Lung (tissue), 11 donors: ENCODE measurements at regions not wholly inside any gene's neighbourhood (a gene's known extent, or its start where the extent isn't known, plus 50 kb on each side); places are given as distances from the start of the nearest gene placed in this dataset.
A peak's percentile ranks its signal among the peaks of the same experiment; 100 is the strongest.

ENCODE experiments used
- ATAC-seq: fragments of 200-7000 bp; cut with Tn5 transposase; one replicate; pipeline ENCODE4 v1.9.1; 2020; ENCODE audit warnings: moderate number of reproducible peaks; ENCODE audit not compliant: insufficient read depth, low FRiP score
- DNase-seq, 3 donors: peaks; one replicate each; pipeline ENCODE4 v3.0.0-alpha.2; 2013 to 2017
- H3K27ac ChIP-seq, 2 donors: one replicate each; pipeline ENCODE4 v1.5.1; 2013; ENCODE audit warnings: mild to moderate bottlenecking in 2 of 2, moderate library complexity in 2 of 2, control low read depth in 1 of 2, inconsistent platforms in 1 of 2, low read depth in 1 of 2, low read length in 1 of 2
- H3K27me3 ChIP-seq, 3 donors: one replicate each; pipeline ENCODE4 v1.5.1; 2013; ENCODE audit warnings: low read length in 2 of 3; ENCODE audit not compliant: control insufficient read depth in 3 of 3, insufficient read depth in 3 of 3
- H3K36me3 ChIP-seq, 4 donors: one replicate each; pipeline ENCODE4 v1.5.1; 2013; ENCODE audit warnings: low read length in 4 of 4, mild to moderate bottlenecking in 1 of 4, moderate library complexity in 1 of 4; ENCODE audit not compliant: control insufficient read depth in 4 of 4, insufficient read depth in 4 of 4
- H3K4me1 ChIP-seq, 5 donors: one replicate each; pipeline ENCODE4 v1.5.1; 2013; ENCODE audit warnings: low read length in 5 of 5, mild to moderate bottlenecking in 2 of 5, moderate library complexity in 1 of 5; ENCODE audit not compliant: control insufficient read depth in 5 of 5, insufficient read depth in 5 of 5
- H3K4me3 ChIP-seq: one replicate; pipeline ENCODE4 v1.5.1; 2013; ENCODE audit warnings: mild to moderate bottlenecking, control low read depth, moderate library complexity
- H3K9ac ChIP-seq, 2 donors: one replicate each; pipeline ENCODE4 v1.5.1; 2013; ENCODE audit warnings: low read length in 2 of 2, control low read depth in 1 of 2; ENCODE audit not compliant: insufficient read depth in 1 of 2
- H3K9me3 ChIP-seq, 4 donors: one replicate each; pipeline ENCODE4 v1.5.1; 2013; ENCODE audit warnings: low read length in 3 of 4, mild to moderate bottlenecking in 1 of 4, moderate library complexity in 1 of 4; ENCODE audit not compliant: control insufficient read depth in 4 of 4, insufficient read depth in 3 of 4
- CTCF ChIP-seq: IDR thresholded peaks from 2 replicates; pipeline ENCODE4 v1.5.1; 2012; ENCODE audit warnings: mild to moderate bottlenecking; ENCODE audit errors: control extremely low read depth, extremely low read depth
- WGBS, 2 donors: extraction: QIAGEN DNeasy Blood & Tissue Kit; methylation state at CpG; one replicate each; pipeline ENCODE4 v1.1.7; 2013; 5-methylcytosine and 5-hydroxymethylcytosine counted together
- donor health status: control.
- donor health status: control.
- donor health status: Bipolar disorder and iron deficiency.
- donor health status: healthy.
- donor health status: DM: yes; HTN: yes; CAD: no.

- Histone ChIP-seq H3K4me1 (peaks cover 0 to 13% (median 0%) of the 10 kb centered on the region in 5 donors), H3K9ac (no peak overlapping the region), H3K27ac (no peak overlapping the region), H3K4me3 (no peak overlapping the region), H3K36me3 (no peaks in the 10 kb centered on the region), H3K9me3 (peaks cover 0 to 4% (median 1%) of the 10 kb centered on the region in 4 donors), H3K27me3 (no peaks in the 10 kb centered on the region)
- WGBS, 2 donors: 78 to 86% methylated on average over 7 of the region's 7 CpGs
- TF ChIP-seq CTCF: no peak
- peak; percentile 15 to 71 (median 49) for DNase-seq
- no peak for ATAC-seq
Measured at GRCh38 chr7:46812101-46812675, 769.7 kb downstream of the TNS3 start.

GRCh38 chr7:46811529-46811928 is 770.4 kb downstream of the TNS3 start:
- Histone ChIP-seq H3K9me3 (peaks cover 0 to 4% (median 1%) of the 10 kb centered on the region in 4 donors), H3K27ac (no peak overlapping the region), H3K27me3 (no peaks in the 10 kb centered on the region), H3K36me3 (no peaks in the 10 kb centered on the region), H3K4me3 (no peak overlapping the region), H3K4me1 (peaks cover 0 to 13% (median 0%) of the 10 kb centered on the region in 5 donors), H3K9ac (no peak overlapping the region)
- ATAC-seq: no peak
- peak; percentile 36 to 78 (median 46) for DNase-seq
- WGBS, 2 donors: 68 to 91% methylated on average over 4 of the region's 4 CpGs
- TF ChIP-seq CTCF: no peak

- no peak for TF ChIP-seq CTCF
- H3K9me3 ChIP-seq: peaks cover 0 to 3% (median 0%) of the 10 kb centered on the region in 4 donors
- H3K4me3 ChIP-seq: no peak overlapping the region
- H3K36me3 ChIP-seq: no peaks in the 10 kb centered on the region
- H3K4me1 ChIP-seq: peaks cover 0 to 13% (median 0%) of the 10 kb centered on the region in 5 donors
- H3K27me3 ChIP-seq: no peaks in the 10 kb centered on the region
- no peak overlapping the region for H3K9ac ChIP-seq
- ATAC-seq (no peak), DNase-seq (no peak)
- WGBS, 2 donors: 70 to 78% methylated on average over 4 of the region's 4 CpGs
- H3K27ac ChIP-seq: no peak overlapping the region
Measured at GRCh38 chr7:46810986-46811385, 770.9 kb downstream of the TNS3 start.

- Histone ChIP-seq H3K36me3 (no peaks in the 10 kb centered on the region), H3K9me3 (peaks cover 0 to 3% (median 0%) of the 10 kb centered on the region in 4 donors), H3K9ac (no peak overlapping the region), H3K27ac (no peak overlapping the region), H3K4me3 (no peak overlapping the region), H3K4me1 (peaks cover 0 to 13% (median 0%) of the 10 kb centered on the region in 5 donors), H3K27me3 (no peaks in the 10 kb centered on the region)
- ATAC-seq (no peak), DNase-seq (no peak)
- WGBS, 2 donors: 89 to 94% methylated on average over 4 of the region's 4 CpGs
- no peak for TF ChIP-seq CTCF
Measured at GRCh38 chr7:46809886-46810285, 772.0 kb downstream of the TNS3 start.
